GM20000 (cell line): ENCODE measurements at regions not wholly inside any gene's neighbourhood (a gene's known extent, or its start where the extent isn't known, plus 50 kb on each side); places are given as distances from the start of the nearest gene placed in this dataset.
"Not testable (repeated sequence)": the region's sequence is repeated elsewhere in the genome, so short reads cannot be mapped to it uniquely, and the experiment has no call there.

Source experiments
- DNase-seq: peaks from one replicate; pipeline ENCODE4 v3.0.0; 2012; ENCODE audit warnings: low spot score
- CTCF ChIP-seq: IDR thresholded peaks from 2 replicates; pipeline ENCODE4 v1.5.1; 2012; ENCODE audit warnings: mild to moderate bottlenecking, control low read depth; ENCODE audit errors: extremely low read depth, missing control alignments

DNA sequence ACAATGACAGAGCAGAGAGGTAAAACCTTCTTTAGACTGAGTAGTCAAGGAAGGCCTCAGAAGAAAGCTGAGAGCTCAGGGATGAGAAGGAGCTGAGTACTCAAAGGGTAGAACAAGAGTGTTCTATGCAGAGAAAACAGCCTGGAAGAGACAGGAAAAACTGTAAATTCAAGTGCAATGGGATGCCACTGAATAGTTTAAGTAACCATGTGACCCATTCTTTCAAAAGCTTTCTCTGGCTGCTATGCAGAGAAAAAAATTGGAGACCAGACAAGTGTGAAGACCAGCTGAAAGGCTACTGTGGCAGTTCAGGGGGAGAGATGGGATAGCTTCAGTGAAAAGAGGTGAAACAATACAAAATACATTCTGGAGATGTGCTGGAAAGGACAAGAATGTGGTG lies 61.3 kb upstream of the RNF38 start:
- no peak for DNase-seq
- no peak for TF ChIP-seq CTCF

GRCh38 chr9:36458430-36458915 lies 58.4 kb upstream of the RNF38 start:
- DNase-seq: not testable (repeated sequence)

GRCh38 chr9:36457836-36458429 lies 57.9 kb upstream of the RNF38 start:
- no peak for TF ChIP-seq CTCF
- no peak for DNase-seq

GRCh38 chr9:36456480-36457065 lies 56.5 kb upstream of the RNF38 start:
- no peak for DNase-seq
- TF ChIP-seq CTCF: no peak

- no peak for DNase-seq
- TF ChIP-seq CTCF: no peak
These were observed 51.9 kb upstream of the RNF38 start for GRCh38 chr9:36451949-36452348.

GRCh38 chr9:36450110-36450732 lies 50.2 kb upstream of the RNF38 start:
- DNase-seq: peak; percentile 29
- peak; percentile 44 for TF ChIP-seq CTCF
